HCT116 (cell line): ENCODE measurements at regions not wholly inside any gene's neighbourhood (a gene's known extent, or its start where the extent isn't known, plus 50 kb on each side); places are given as distances from the start of the nearest gene placed in this dataset.
"Not testable (repeated sequence)": the region's sequence is repeated elsewhere in the genome, so short reads cannot be mapped to it uniquely, and the experiment has no call there.

Source experiments
- ATAC-seq: fragments of 200-7000 bp; cut with Tn5 transposase; 2 replicates; pipeline ENCODE4 v1.9.1; 2020; ENCODE audit warnings: mild to moderate bottlenecking, moderate library complexity
- BruUV-seq: library from RNA; stranded (reverse); fragments of 400-500 nt; replicated peaks from 2 replicates; lab custom pipeline; 2021; lab: Mats Ljungman, UMichigan
- CTCF ChIA-PET: fragments of 300-600 bp; sonication (Branson Sonifier 250); formaldehyde crosslinking; loops from one replicate; lab custom pipeline; 2021; ENCODE audit warnings: antibody characterized with exemption; lab: Charles Lee
- POLR2A ChIA-PET: fragments of 300-600, 350-600 bp; sonication (Branson Sonifier 250); formaldehyde crosslinking; loops from one replicate; lab custom pipeline; 2021; ENCODE audit warnings: antibody characterized with exemption; lab: Charles Lee
- RAD21 ChIA-PET, 2 experiments: fragments of 300-600 bp; sonication (Branson Sonifier 250); formaldehyde crosslinking; loops; one replicate each; lab custom pipeline; 2023; ENCODE audit warnings: low total read pairs in 2 of 2; ENCODE audit not compliant: uncharacterized antibody in 2 of 2, unreplicated experiment in 2 of 2, low non-redundant PET in 1 of 2; lab: Charles Lee
- DNase-seq: peaks from one replicate; pipeline ENCODE4 v3.0.0-alpha.2; 2010; ENCODE audit warnings: low read depth, low spot score
- H2AFZ ChIP-seq: fragments of 200-600 bp; shearing (Covaris generic), sonication (generic); 2 replicates; pipeline ENCODE4 v1.6.1; 2017; ENCODE audit warnings: low read depth, mixed run types, mixed read lengths, antibody characterized with exemption, low read length; ENCODE audit not compliant: poor library complexity, severe bottlenecking
- H3K27ac ChIP-seq: 2 replicates; pipeline ENCODE4 v1.5.1; 2012; ENCODE audit warnings: low read depth, low read length
- H3K27me3 ChIP-seq: fragments of 200-600 bp; sonication (generic); 2 replicates; pipeline ENCODE4 v1.6.1; 2016; ENCODE audit warnings: mixed run types, low read length, mixed read lengths; ENCODE audit not compliant: insufficient read depth
- H3K36me3 ChIP-seq, 2 experiments: fragments of 200-500 bp in 1 of 2; fragments of 200-600 bp in 1 of 2; sonication (Bioruptor generic) in 1 of 2; sonication (generic) in 1 of 2; 2 replicates each; pipeline versions ENCODE4 v1.5.1 to v1.6.1; 2014 to 2016; ENCODE audit warnings: low read length in 2 of 2, inconsistent platforms in 1 of 2, mixed read lengths in 1 of 2, mixed run types in 1 of 2; ENCODE audit not compliant: insufficient read depth in 2 of 2, control insufficient read depth in 1 of 2
- H3K4me1 ChIP-seq, 2 experiments: fragments of 200-600 bp in 1 of 2; sonication (generic) in 1 of 2; 2 replicates each; pipeline versions ENCODE4 v1.5.1 to v1.6.1; 2012 to 2017; ENCODE audit warnings: low read length in 2 of 2, inconsistent platforms in 1 of 2, mild to moderate bottlenecking in 1 of 2, mixed read lengths in 1 of 2, mixed run types in 1 of 2, moderate library complexity in 1 of 2; ENCODE audit not compliant: insufficient read depth in 2 of 2, control insufficient read depth in 1 of 2
- H3K4me2 ChIP-seq: fragments of 200-600 bp; sonication (generic); 2 replicates; pipeline ENCODE4 v1.6.1; 2017; ENCODE audit warnings: mixed run types, low read length, mixed read lengths
- H3K4me3 ChIP-seq, 2 experiments: fragments of 200-600 bp in 1 of 2; sonication (generic) in 1 of 2; replicated peaks in 1 of 2; 2 replicates each; pipeline ENCODE4 v1.5.1; 2011 to 2016; ENCODE audit warnings: low read length in 2 of 2, control low read depth in 1 of 2, low read depth in 1 of 2, mild to moderate bottlenecking in 1 of 2, mixed read lengths in 1 of 2, mixed run types in 1 of 2
- H3K79me2 ChIP-seq: fragments of 200-600 bp; sonication (generic); 2 replicates; pipeline ENCODE4 v1.6.1; 2017; ENCODE audit warnings: mild to moderate bottlenecking, mixed run types, low read length, moderate library complexity, mixed read lengths; ENCODE audit not compliant: insufficient read depth
- H3K9ac ChIP-seq: fragments of 200-600 bp; sonication (generic); 2 replicates; pipeline ENCODE4 v1.6.1; 2016; ENCODE audit warnings: low read length, mixed read lengths
- H3K9me2 ChIP-seq: fragments of 200-600 bp; sonication (generic), shearing (Covaris generic); 2 replicates; pipeline ENCODE4 v1.6.1; 2017; ENCODE audit warnings: mixed run types, mild to moderate bottlenecking, moderate library complexity; ENCODE audit not compliant: insufficient read depth
- H3K9me3 ChIP-seq, 2 experiments: fragments of 200-500 bp in 1 of 2; fragments of 200-600 bp in 1 of 2; sonication (Bioruptor generic) in 1 of 2; sonication (generic) in 1 of 2; 2 replicates each; pipeline ENCODE4 v1.6.1; 2014 to 2017; ENCODE audit warnings: low read length in 2 of 2, mixed read lengths in 2 of 2, inconsistent platforms in 1 of 2, low read depth in 1 of 2, mild to moderate bottlenecking in 1 of 2, mixed run types in 1 of 2, moderate library complexity in 1 of 2; ENCODE audit not compliant: control insufficient read depth in 1 of 2, insufficient read depth in 1 of 2
- H4K20me1 ChIP-seq: fragments of 200-600 bp; sonication (generic), shearing (Covaris generic); 2 replicates; pipeline ENCODE4 v1.6.1; 2017; ENCODE audit warnings: mixed run types, mild to moderate bottlenecking, moderate library complexity; ENCODE audit not compliant: insufficient read depth
- CEBPB ChIP-seq: IDR thresholded peaks from 2 replicates; pipeline ENCODE4 v1.6.1; 2012; ENCODE audit warnings: low read depth
- EGR1 ChIP-seq: IDR thresholded peaks from 2 replicates; pipeline ENCODE4 v1.6.1; 2012; ENCODE audit warnings: low read depth
- EZH2phosphoT487 ChIP-seq: fragments of 200-600 bp; IDR thresholded peaks from 2 replicates; pipeline ENCODE4 v1.6.1; 2018; ENCODE audit warnings: antibody characterized with exemption, borderline replicate concordance
- JUND ChIP-seq: IDR thresholded peaks from 2 replicates; pipeline ENCODE4 v1.6.1; 2012
- POLR2AphosphoS5 ChIP-seq: IDR thresholded peaks from 2 replicates; pipeline ENCODE4 v1.6.1; 2011; ENCODE audit warnings: mild to moderate bottlenecking, low read depth, low read length, moderate library complexity
- RAD21 ChIP-seq: IDR thresholded peaks from 2 replicates; pipeline ENCODE4 v1.6.1; 2012; ENCODE audit warnings: low read depth, mild to moderate bottlenecking
- SRF ChIP-seq: IDR thresholded peaks from 2 replicates; pipeline ENCODE4 v1.6.1; 2012; ENCODE audit warnings: low read depth
- ZFX ChIP-seq: fragments of 450-650 bp; IDR thresholded peaks from 2 replicates; pipeline ENCODE4 v1.6.1; 2017
- ZNF274 ChIP-seq: fragments of 200-500 bp; sonication (Bioruptor generic); IDR thresholded peaks from 2 replicates; pipeline ENCODE4 v1.6.1; 2014; ENCODE audit warnings: mild to moderate bottlenecking, low read depth, low read length, inconsistent platforms
- intact Hi-C: fragments of 100-400 bp; cut with micrococcal nuclease; formaldehyde crosslinking; loops from 2 replicates; pipeline ENCODE4 v1.10.0; 2022
- TF ChIP-seq, protein P1 (sequence below): IDR thresholded peaks from 2 replicates; pipeline ENCODE4 v1.6.1; 2011; ENCODE audit warnings: mild to moderate bottlenecking, low read length, moderate library complexity; ENCODE audit not compliant: insufficient replicate concordance; ENCODE audit errors: extremely low read depth
- TF ChIP-seq, protein P2 (sequence below), 3 experiments: fragments of 200-600 bp in 1 of 3; sonication (generic) in 1 of 3; IDR thresholded peaks in 2 of 3; conservative IDR thresholded peaks in 1 of 3; 2 replicates each; pipeline ENCODE4 v1.5.1; 2012 to 2017; ENCODE audit warnings: low read depth in 2 of 3, low read length in 2 of 3, antibody characterized with exemption in 1 of 3, borderline replicate concordance in 1 of 3, control low read depth in 1 of 3, mild to moderate bottlenecking in 1 of 3, mixed read lengths in 1 of 3, mixed run types in 1 of 3, moderate library complexity in 1 of 3; ENCODE audit not compliant: insufficient read depth in 1 of 3

DNA sequence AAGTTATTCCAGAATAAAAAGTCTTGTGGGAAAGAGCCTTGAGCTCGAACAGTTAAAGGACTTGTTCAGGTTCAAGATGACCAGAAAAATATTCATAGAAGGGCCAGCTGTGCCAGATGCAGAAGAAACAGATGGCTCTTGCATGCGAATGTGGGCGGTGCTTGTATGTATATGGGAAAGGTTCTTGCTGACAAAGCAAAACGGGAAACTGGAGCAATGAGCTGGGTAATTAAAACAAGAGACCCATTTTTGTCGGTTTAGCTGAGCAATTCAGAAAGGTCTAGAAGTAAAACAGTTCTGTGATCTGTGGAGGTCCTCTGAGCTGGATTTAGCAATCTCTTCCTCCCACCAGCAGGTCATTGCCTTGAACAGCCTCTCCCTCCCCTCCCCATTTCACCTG, 107.2 kb upstream of the MARK1 start (continued):
- TF ChIP-seq, protein P1, sequence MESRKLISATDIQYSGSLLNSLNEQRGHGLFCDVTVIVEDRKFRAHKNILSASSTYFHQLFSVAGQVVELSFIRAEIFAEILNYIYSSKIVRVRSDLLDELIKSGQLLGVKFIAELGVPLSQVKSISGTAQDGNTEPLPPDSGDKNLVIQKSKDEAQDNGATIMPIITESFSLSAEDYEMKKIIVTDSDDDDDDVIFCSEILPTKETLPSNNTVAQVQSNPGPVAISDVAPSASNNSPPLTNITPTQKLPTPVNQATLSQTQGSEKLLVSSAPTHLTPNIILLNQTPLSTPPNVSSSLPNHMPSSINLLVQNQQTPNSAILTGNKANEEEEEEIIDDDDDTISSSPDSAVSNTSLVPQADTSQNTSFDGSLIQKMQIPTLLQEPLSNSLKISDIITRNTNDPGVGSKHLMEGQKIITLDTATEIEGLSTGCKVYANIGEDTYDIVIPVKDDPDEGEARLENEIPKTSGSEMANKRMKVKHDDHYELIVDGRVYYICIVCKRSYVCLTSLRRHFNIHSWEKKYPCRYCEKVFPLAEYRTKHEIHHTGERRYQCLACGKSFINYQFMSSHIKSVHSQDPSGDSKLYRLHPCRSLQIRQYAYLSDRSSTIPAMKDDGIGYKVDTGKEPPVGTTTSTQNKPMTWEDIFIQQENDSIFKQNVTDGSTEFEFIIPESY: no peak
- TF ChIP-seq ZNF274 (no peak), POLR2AphosphoS5 (no peak), ZFX (no peak)
- TF ChIP-seq, all 23 proteins: peak for 0

DNA sequence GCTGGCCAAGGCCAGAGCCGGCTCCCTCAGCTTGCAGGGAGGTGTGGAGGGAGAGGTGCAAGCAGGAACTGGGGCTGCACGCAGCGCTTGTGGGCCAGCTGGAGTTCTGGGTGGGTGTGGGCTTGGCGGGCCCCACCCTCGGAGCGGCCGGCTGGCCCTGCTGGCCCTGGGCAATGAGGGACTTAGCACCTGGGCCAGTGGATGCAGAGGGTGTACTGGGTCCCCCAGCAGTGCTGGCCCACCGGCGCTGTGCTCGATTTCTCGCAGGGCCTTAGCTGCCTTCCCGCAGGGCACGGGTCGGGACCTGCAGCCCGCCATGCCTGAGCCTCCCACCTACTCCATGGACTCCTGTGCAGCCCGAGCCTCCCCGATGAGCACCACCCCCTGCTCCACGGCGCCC, 115.6 kb upstream of the MARK1 start:
- CTCF ChIA-PET, H3K79me2 ChIP-seq, H2AFZ ChIP-seq, H3K4me1 ChIP-seq, DNase-seq, H3K36me3 ChIP-seq, H3K9me2 ChIP-seq, H3K27ac ChIP-seq, BruUV-seq, H3K27me3 ChIP-seq, H3K9ac ChIP-seq, ATAC-seq, POLR2A ChIA-PET, H3K4me3 ChIP-seq, H3K9me3 ChIP-seq, intact Hi-C loops, H4K20me1 ChIP-seq, H3K4me2 ChIP-seq, RAD21 ChIA-PET: not testable (repeated sequence)

DNA sequence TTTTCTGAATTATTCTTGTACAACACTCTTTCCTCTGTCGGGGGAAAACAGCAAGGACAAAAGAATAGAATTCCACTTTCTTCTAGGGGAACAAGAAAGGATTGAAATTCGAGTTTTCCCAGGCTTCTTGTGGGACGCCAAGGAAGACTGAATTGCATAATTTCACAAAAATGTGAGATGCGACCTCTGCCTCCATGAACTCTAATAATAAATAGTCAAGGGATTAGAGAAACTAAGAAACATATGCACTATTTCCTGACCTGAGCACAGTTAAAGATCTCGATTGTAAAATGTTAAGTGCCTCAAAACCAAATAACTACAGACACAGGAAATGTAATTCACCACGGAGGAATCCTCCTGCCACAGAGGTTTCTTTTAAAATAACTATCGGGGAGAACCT, 117.3 kb upstream of the MARK1 start:
- H3K4me1 ChIP-seq: no peaks in the 10 kb centered on the region
- intact Hi-C loops: no loop called here
- H3K9me3 ChIP-seq: no peaks in the 10 kb centered on the region
- H3K4me3 ChIP-seq: no peak overlapping the region
- ChIA-PET RAD21 (no interaction called here), POLR2A (no interaction called here), CTCF (no interaction called here)
- H3K27ac ChIP-seq: no peak overlapping the region
- no peaks in the 10 kb centered on the region for H3K36me3 ChIP-seq
- H3K9me2 ChIP-seq: no peaks in the 10 kb centered on the region
- TF ChIP-seq SRF: no peak
- TF ChIP-seq RAD21: no peak
- TF ChIP-seq, protein P1: no peak
- TF ChIP-seq EGR1: no peak
- no peak for TF ChIP-seq ZFX
- TF ChIP-seq CEBPB: no peak
- no peak for TF ChIP-seq JUND
- no peak for TF ChIP-seq POLR2AphosphoS5
- TF ChIP-seq EZH2phosphoT487: no peak
- TF ChIP-seq, protein P2, sequence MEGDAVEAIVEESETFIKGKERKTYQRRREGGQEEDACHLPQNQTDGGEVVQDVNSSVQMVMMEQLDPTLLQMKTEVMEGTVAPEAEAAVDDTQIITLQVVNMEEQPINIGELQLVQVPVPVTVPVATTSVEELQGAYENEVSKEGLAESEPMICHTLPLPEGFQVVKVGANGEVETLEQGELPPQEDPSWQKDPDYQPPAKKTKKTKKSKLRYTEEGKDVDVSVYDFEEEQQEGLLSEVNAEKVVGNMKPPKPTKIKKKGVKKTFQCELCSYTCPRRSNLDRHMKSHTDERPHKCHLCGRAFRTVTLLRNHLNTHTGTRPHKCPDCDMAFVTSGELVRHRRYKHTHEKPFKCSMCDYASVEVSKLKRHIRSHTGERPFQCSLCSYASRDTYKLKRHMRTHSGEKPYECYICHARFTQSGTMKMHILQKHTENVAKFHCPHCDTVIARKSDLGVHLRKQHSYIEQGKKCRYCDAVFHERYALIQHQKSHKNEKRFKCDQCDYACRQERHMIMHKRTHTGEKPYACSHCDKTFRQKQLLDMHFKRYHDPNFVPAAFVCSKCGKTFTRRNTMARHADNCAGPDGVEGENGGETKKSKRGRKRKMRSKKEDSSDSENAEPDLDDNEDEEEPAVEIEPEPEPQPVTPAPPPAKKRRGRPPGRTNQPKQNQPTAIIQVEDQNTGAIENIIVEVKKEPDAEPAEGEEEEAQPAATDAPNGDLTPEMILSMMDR (IDR thresholded peaks at IDR 0.05 in 2 of 3, conservative IDR thresholded peaks at IDR 0.05 in 1 of 3; ENCODE audit: borderline replicate concordance in 1 of 3, insufficient read depth in 1 of 3, low read depth in 2 of 3, low read length in 2 of 3): no peak
- BruUV-seq: no TSS peak
- no peak overlapping the region for H3K9ac ChIP-seq
- no peak for ATAC-seq
- H2AFZ ChIP-seq: no peak overlapping the region
- H3K4me2 ChIP-seq: no peak overlapping the region
- H3K27me3 ChIP-seq: no peaks in the 10 kb centered on the region
- H3K79me2 ChIP-seq: no peaks in the 10 kb centered on the region
- DNase-seq: no peak
- no peaks in the 10 kb centered on the region for H4K20me1 ChIP-seq
